HEK293T (cell line): ENCODE measurements at regions not wholly inside any gene's neighbourhood (a gene's known extent, or its start where the extent isn't known, plus 50 kb on each side); places are given as distances from the start of the nearest gene placed in this dataset.

Experiments used
- CTCF ChIA-PET: fragments of 350-600 bp; formaldehyde crosslinking; extraction: SDS; loops from one replicate; lab custom pipeline; 2021; ENCODE audit warnings: antibody characterized with exemption, inconsistent platforms; lab: Yijun Ruan, JAX
- POLR2A ChIA-PET: fragments of 350-600 bp; formaldehyde crosslinking; extraction: SDS; loops from one replicate; lab custom pipeline; 2020; ENCODE audit warnings: antibody characterized with exemption, inconsistent platforms; lab: Yijun Ruan, JAX
- DNase-seq: peaks from one replicate; pipeline ENCODE4 v3.0.0; 2012; ENCODE audit warnings: mixed read lengths; ENCODE audit errors: extremely low spot score
- ARNT ChIP-seq: fragments of 450-650 bp; IDR thresholded peaks from 2 replicates; pipeline ENCODE4 v1.6.1; 2017; ENCODE audit warnings: mild to moderate bottlenecking
- BHLHE40 ChIP-seq: fragments of 450-650 bp; IDR thresholded peaks from 2 replicates; pipeline ENCODE4 v1.6.1; 2016; ENCODE audit warnings: mild to moderate bottlenecking, moderate library complexity, borderline replicate concordance
- CTBP1 ChIP-seq: fragments of 450-650 bp; IDR thresholded peaks from 2 replicates; pipeline ENCODE4 v1.6.1; 2016; ENCODE audit warnings: borderline replicate concordance
- ELF4 ChIP-seq: fragments of 450-650 bp; IDR thresholded peaks from 2 replicates; pipeline ENCODE4 v1.6.1; 2017; ENCODE audit warnings: antibody characterized with exemption
- FOXA1 ChIP-seq: fragments of 450-650 bp; IDR thresholded peaks from 2 replicates; pipeline ENCODE4 v1.6.1; 2016; ENCODE audit warnings: mild to moderate bottlenecking
- FOXK2 ChIP-seq: fragments of 450-650 bp; IDR thresholded peaks from 2 replicates; pipeline ENCODE4 v1.6.1; 2016; ENCODE audit warnings: mild to moderate bottlenecking
- FOXM1 ChIP-seq: fragments of 450-650 bp; IDR thresholded peaks from 2 replicates; pipeline ENCODE4 v1.6.1; 2017; ENCODE audit warnings: mild to moderate bottlenecking, borderline replicate concordance
- HDGF ChIP-seq: fragments of 450-650 bp; IDR thresholded peaks from 2 replicates; pipeline ENCODE4 v1.6.1; 2017; ENCODE audit warnings: antibody characterized with exemption, borderline replicate concordance
- L3MBTL2 ChIP-seq: fragments of 450-650 bp; conservative IDR thresholded peaks from 2 replicates; pipeline ENCODE4 v1.6.1; 2016; ENCODE audit warnings: mild to moderate bottlenecking
- LEF1 ChIP-seq: fragments of 450-650 bp; IDR thresholded peaks from 2 replicates; pipeline ENCODE4 v1.6.1; 2017; ENCODE audit warnings: mild to moderate bottlenecking, borderline replicate concordance
- NFRKB ChIP-seq: fragments of 450-650 bp; IDR thresholded peaks from 2 replicates; pipeline ENCODE4 v1.6.1; 2016; ENCODE audit warnings: mild to moderate bottlenecking, moderate library complexity
- PKNOX1 ChIP-seq: fragments of 450-650 bp; IDR thresholded peaks from 2 replicates; pipeline ENCODE4 v1.6.1; 2016
- SP1 ChIP-seq: fragments of 450-650 bp; IDR thresholded peaks from 2 replicates; pipeline ENCODE4 v1.6.1; 2017
- SUZ12 ChIP-seq: fragments of 450-650 bp; IDR thresholded peaks from 2 replicates; pipeline ENCODE4 v1.6.1; 2016; ENCODE audit warnings: mild to moderate bottlenecking
- TARDBP ChIP-seq: fragments of 450-650 bp; IDR thresholded peaks from 2 replicates; pipeline ENCODE4 v1.6.1; 2016
- ZNF384 ChIP-seq: fragments of 450-650 bp; IDR thresholded peaks from 2 replicates; pipeline ENCODE4 v1.6.1; 2016

- no peak for DNase-seq
- TF ChIP-seq ZNF384 (no peak), CTBP1 (no peak), FOXK2 (no peak), TARDBP (no peak)
- POLR2A ChIA-PET: no interaction called here
- CTCF ChIA-PET: no interaction called here
Measured at GRCh38 chr11:106281455-106282173, 204.2 kb downstream of the AASDHPPT start.

- DNase-seq: no peak
- no peak for TF ChIP-seq SUZ12
- no peak for TF ChIP-seq TARDBP
- TF ChIP-seq ARNT: no peak
- no peak for TF ChIP-seq ELF4
- no peak for TF ChIP-seq NFRKB
- no peak for TF ChIP-seq FOXA1
- ChIA-PET CTCF (no interaction called here), POLR2A (no interaction called here)
Measured at GRCh38 chr11:106286881-106287504, 209.5 kb downstream of the AASDHPPT start.

- TF ChIP-seq ARNT (no peak), PKNOX1 (no peak), L3MBTL2 (no peak), BHLHE40 (no peak), SUZ12 (no peak), FOXM1 (no peak), SP1 (no peak), NFRKB (no peak), ELF4 (no peak), LEF1 (no peak), CTBP1 (no peak), HDGF (no peak), TARDBP (no peak)
- DNase-seq: no peak
- POLR2A ChIA-PET: no interaction called here
- CTCF ChIA-PET: no interaction called here
Measured at GRCh38 chr11:106288057-106288456, 210.6 kb downstream of the AASDHPPT start.

- CTCF ChIA-PET: no interaction called here
- POLR2A ChIA-PET: no interaction called here
- DNase-seq: no peak
- no peak for TF ChIP-seq BHLHE40
- no peak for TF ChIP-seq NFRKB
Measured at GRCh38 chr11:106288822-106289387, 211.4 kb downstream of the AASDHPPT start.

GRCh38 chr11:106292526-106292925 is 215.1 kb downstream of the AASDHPPT start:
- CTCF ChIA-PET: no interaction called here
- TF ChIP-seq SUZ12 (no peak), CTBP1 (no peak), FOXM1 (no peak), HDGF (no peak), TARDBP (no peak), NFRKB (no peak), ARNT (no peak)
- DNase-seq: no peak
- POLR2A ChIA-PET: no interaction called here

GRCh38 chr11:106295974-106296373 is 218.5 kb downstream of the AASDHPPT start:
- DNase-seq: no peak
- no peak for TF ChIP-seq HDGF
- no peak for TF ChIP-seq SUZ12
- TF ChIP-seq LEF1: no peak
- TF ChIP-seq SP1: no peak
- TF ChIP-seq FOXM1: no peak
- TF ChIP-seq FOXA1: no peak
- TF ChIP-seq L3MBTL2: no peak
- TF ChIP-seq BHLHE40: no peak
- TF ChIP-seq ELF4: no peak
- no peak for TF ChIP-seq NFRKB
- no peak for TF ChIP-seq CTBP1
- no peak for TF ChIP-seq ZNF384
- ChIA-PET POLR2A (no interaction called here), CTCF (no interaction called here)

- TF ChIP-seq PKNOX1 (no peak), FOXA1 (no peak), LEF1 (no peak), SP1 (no peak), L3MBTL2 (no peak), BHLHE40 (no peak), CTBP1 (no peak)
- DNase-seq: no peak
- CTCF ChIA-PET: no interaction called here
- POLR2A ChIA-PET: no interaction called here
Measured at GRCh38 chr11:106302416-106302815, 225.0 kb downstream of the AASDHPPT start.
